ENCODE measurements at regions not wholly inside any gene's neighbourhood (a gene's known extent, or its start where the extent isn't known, plus 50 kb on each side); places are given as distances from the start of the nearest gene placed in this dataset.

- no peak for TF ChIP-seq CTCF (optimal IDR thresholded peaks at IDR 0.05 in 1 of 3, IDR thresholded peaks at IDR 0.05 in 1 of 3, conservative IDR thresholded peaks at IDR 0.05 in 1 of 3; ENCODE audit: extremely low read depth in 1 of 3, insufficient read depth in 2 of 3, low read length in 3 of 3)
- TF ChIP-seq EZH2 (IDR thresholded peaks at IDR 0.05; ENCODE audit: low read length): no peak
Measured at GRCh38 chr13:38618336-38618735, 68.5 kb upstream of the FREM2 start.
